ENCODE measurements at regions not wholly inside any gene's neighbourhood (a gene's known extent, or its start where the extent isn't known, plus 50 kb on each side); places are given as distances from the start of the nearest gene placed in this dataset.

GRCh38 chr2:129673847-129674711 lies 305.4 kb upstream of the RAB6C start:
- Mint-ChIP-seq H3K4me1 (no peaks in the 10 kb centered on the region), H3K27ac (no peak overlapping the region), H3K9me3 (peaks cover 0 to 3% (median 0%) of the 10 kb centered on the region in 5 donors), H3K4me3 (no peak overlapping the region), H3K36me3 (no peaks in the 10 kb centered on the region), H3K27me3 (peaks cover 0 to 4% of the 10 kb centered on the region in 2 donors)
- Histone ChIP-seq H3K27me3 (ENCODE audit: insufficient read depth, low read length, poor library complexity, severe bottlenecking) (no peaks in the 10 kb centered on the region), H3K27ac (ENCODE audit: low read depth, low read length) (no peak overlapping the region), H3K9me3 (ENCODE audit: low read length) (no peaks in the 10 kb centered on the region), H3K36me3 (ENCODE audit: insufficient read depth, low read length) (no peaks in the 10 kb centered on the region), H3K4me3 (ENCODE audit: low read length) (no peak overlapping the region), H3K4me1 (ENCODE audit: insufficient read depth, low read length) (no peaks in the 10 kb centered on the region)
- no peak for DNase-seq
- ChIA-PET POLR2A (no interaction called here), CTCF (no interaction called here)

GRCh38 chr2:129678751-129679150 lies 300.7 kb upstream of the RAB6C start:
- H3K27ac Mint-ChIP-seq: no peak overlapping the region
- Histone ChIP-seq H3K4me1 (ENCODE audit: insufficient read depth, low read length) (no peaks in the 10 kb centered on the region), H3K4me3 (ENCODE audit: low read length) (no peak overlapping the region), H3K9me3 (ENCODE audit: low read length) (no peaks in the 10 kb centered on the region), H3K36me3 (ENCODE audit: insufficient read depth, low read length) (no peaks in the 10 kb centered on the region), H3K27ac (ENCODE audit: low read depth, low read length) (no peak overlapping the region), H3K27me3 (ENCODE audit: insufficient read depth, low read length, poor library complexity, severe bottlenecking) (no peaks in the 10 kb centered on the region)
- peaks cover 0 to 9% (median 3%) of the 10 kb centered on the region in 5 donors for H3K9me3 Mint-ChIP-seq
- H3K36me3 Mint-ChIP-seq: no peaks in the 10 kb centered on the region
- no peaks in the 10 kb centered on the region for H3K4me1 Mint-ChIP-seq
- CTCF ChIA-PET: no interaction called here
- H3K27me3 Mint-ChIP-seq: peaks cover 0 to 4% of the 10 kb centered on the region in 2 donors
- no peak for DNase-seq
- no peak overlapping the region for H3K4me3 Mint-ChIP-seq
- POLR2A ChIA-PET: no interaction called here

- Histone ChIP-seq H3K27ac (ENCODE audit: low read depth, low read length) (no peak overlapping the region), H3K4me3 (ENCODE audit: low read length) (no peak overlapping the region), H3K27me3 (ENCODE audit: insufficient read depth, low read length, poor library complexity, severe bottlenecking) (no peaks in the 10 kb centered on the region), H3K36me3 (ENCODE audit: insufficient read depth, low read length) (no peaks in the 10 kb centered on the region), H3K9me3 (ENCODE audit: low read length) (no peaks in the 10 kb centered on the region), H3K4me1 (ENCODE audit: insufficient read depth, low read length) (no peaks in the 10 kb centered on the region)
- CTCF ChIA-PET: no interaction called here
- Mint-ChIP-seq H3K36me3 (no peaks in the 10 kb centered on the region), H3K27ac (peak overlapping the region in 1 of 8 donors; percentile 22), H3K4me3 (no peak overlapping the region), H3K4me1 (no peaks in the 10 kb centered on the region), H3K27me3 (peaks cover 0 to 4% of the 10 kb centered on the region in 2 donors), H3K9me3 (peaks cover 0 to 9% (median 3%) of the 10 kb centered on the region in 5 donors)
- no peak for DNase-seq
- POLR2A ChIA-PET: no interaction called here
Observed at GRCh38 chr2:129681788-129682187, 297.7 kb upstream of the RAB6C start.

GRCh38 chr2:129689653-129690448 lies 289.6 kb upstream of the RAB6C start:
- no peak overlapping the region for H3K27ac Mint-ChIP-seq
- no peak for DNase-seq
- H3K27me3 Mint-ChIP-seq: peaks cover 7 to 13% of the 10 kb centered on the region in 2 donors
- no peak overlapping the region for H3K4me3 Mint-ChIP-seq
- Histone ChIP-seq H3K36me3 (ENCODE audit: insufficient read depth, low read length) (no peaks in the 10 kb centered on the region), H3K27ac (ENCODE audit: low read depth, low read length) (no peak overlapping the region), H3K9me3 (ENCODE audit: low read length) (no peaks in the 10 kb centered on the region), H3K4me1 (ENCODE audit: insufficient read depth, low read length) (no peaks in the 10 kb centered on the region), H3K27me3 (ENCODE audit: insufficient read depth, low read length, poor library complexity, severe bottlenecking) (no peaks in the 10 kb centered on the region), H3K4me3 (ENCODE audit: low read length) (no peak overlapping the region)
- POLR2A ChIA-PET: no interaction called here
- H3K36me3 Mint-ChIP-seq: no peaks in the 10 kb centered on the region
- H3K4me1 Mint-ChIP-seq: no peaks in the 10 kb centered on the region
- CTCF ChIA-PET: no interaction called here
- H3K9me3 Mint-ChIP-seq: peaks cover 9 to 25% (median 10%) of the 10 kb centered on the region in 5 donors

GRCh38 chr2:129695496-129695895 lies 284.0 kb upstream of the RAB6C start:
- POLR2A ChIA-PET: no interaction called here
- H3K9me3 Mint-ChIP-seq: peaks cover 3 to 18% (median 10%) of the 10 kb centered on the region in 5 donors
- H3K4me1 ChIP-seq (ENCODE audit: insufficient read depth, low read length): no peaks in the 10 kb centered on the region
- no peaks in the 10 kb centered on the region for H3K9me3 ChIP-seq (ENCODE audit: low read length)
- H3K4me3 ChIP-seq (ENCODE audit: low read length): no peak overlapping the region
- DNase-seq: no peak
- peaks cover 0 to 6% of the 10 kb centered on the region in 2 donors for H3K27me3 Mint-ChIP-seq
- no peaks in the 10 kb centered on the region for H3K27me3 ChIP-seq (ENCODE audit: insufficient read depth, low read length, poor library complexity, severe bottlenecking)
- no peaks in the 10 kb centered on the region for H3K36me3 Mint-ChIP-seq
- no peak overlapping the region for H3K4me3 Mint-ChIP-seq
- H3K36me3 ChIP-seq (ENCODE audit: insufficient read depth, low read length): no peaks in the 10 kb centered on the region
- CTCF ChIA-PET: no interaction called here
- H3K27ac Mint-ChIP-seq: no peak overlapping the region
- no peaks in the 10 kb centered on the region for H3K4me1 Mint-ChIP-seq
- no peak overlapping the region for H3K27ac ChIP-seq (ENCODE audit: low read depth, low read length)

- POLR2A ChIA-PET: no interaction called here
- no peaks in the 10 kb centered on the region for H3K36me3 Mint-ChIP-seq
- peaks cover 0 to 3% (median 0%) of the 10 kb centered on the region in 5 donors for H3K9me3 Mint-ChIP-seq
- H3K36me3 ChIP-seq (ENCODE audit: insufficient read depth, low read length): no peaks in the 10 kb centered on the region
- no peak overlapping the region for H3K4me3 ChIP-seq (ENCODE audit: low read length)
- H3K4me3 Mint-ChIP-seq: no peak overlapping the region
- H3K27me3 Mint-ChIP-seq: peaks cover 0 to 2% of the 10 kb centered on the region in 2 donors
- H3K9me3 ChIP-seq (ENCODE audit: low read length): no peaks in the 10 kb centered on the region
- no peaks in the 10 kb centered on the region for H3K4me1 ChIP-seq (ENCODE audit: insufficient read depth, low read length)
- no peak overlapping the region for H3K27ac ChIP-seq (ENCODE audit: low read depth, low read length)
- H3K4me1 Mint-ChIP-seq: no peaks in the 10 kb centered on the region
- H3K27ac Mint-ChIP-seq: no peak overlapping the region
- CTCF ChIA-PET: no interaction called here
- H3K27me3 ChIP-seq (ENCODE audit: insufficient read depth, low read length, poor library complexity, severe bottlenecking): no peaks in the 10 kb centered on the region
- DNase-seq: no peak
Observed at GRCh38 chr2:129698593-129698992, 280.9 kb upstream of the RAB6C start.

- Histone ChIP-seq H3K36me3 (ENCODE audit: insufficient read depth, low read length) (no peaks in the 10 kb centered on the region), H3K27ac (ENCODE audit: low read depth, low read length) (no peak overlapping the region), H3K9me3 (ENCODE audit: low read length) (no peaks in the 10 kb centered on the region), H3K4me1 (ENCODE audit: insufficient read depth, low read length) (no peaks in the 10 kb centered on the region), H3K27me3 (ENCODE audit: insufficient read depth, low read length, poor library complexity, severe bottlenecking) (no peaks in the 10 kb centered on the region), H3K4me3 (ENCODE audit: low read length) (no peak overlapping the region)
- Mint-ChIP-seq H3K36me3 (no peaks in the 10 kb centered on the region), H3K4me1 (no peaks in the 10 kb centered on the region), H3K27me3 (no peaks in the 10 kb centered on the region), H3K4me3 (no peak overlapping the region), H3K27ac (no peak overlapping the region), H3K9me3 (peaks cover 0 to 3% (median 0%) of the 10 kb centered on the region in 5 donors)
- ChIA-PET POLR2A (no interaction called here), CTCF (no interaction called here)
- DNase-seq: no peak
Observed at GRCh38 chr2:129699781-129700573, 279.5 kb upstream of the RAB6C start.
